ENCODE measurements at regions not wholly inside any gene's neighbourhood (a gene's known extent, or its start where the extent isn't known, plus 50 kb on each side); places are given as distances from the start of the nearest gene placed in this dataset.

DNA sequence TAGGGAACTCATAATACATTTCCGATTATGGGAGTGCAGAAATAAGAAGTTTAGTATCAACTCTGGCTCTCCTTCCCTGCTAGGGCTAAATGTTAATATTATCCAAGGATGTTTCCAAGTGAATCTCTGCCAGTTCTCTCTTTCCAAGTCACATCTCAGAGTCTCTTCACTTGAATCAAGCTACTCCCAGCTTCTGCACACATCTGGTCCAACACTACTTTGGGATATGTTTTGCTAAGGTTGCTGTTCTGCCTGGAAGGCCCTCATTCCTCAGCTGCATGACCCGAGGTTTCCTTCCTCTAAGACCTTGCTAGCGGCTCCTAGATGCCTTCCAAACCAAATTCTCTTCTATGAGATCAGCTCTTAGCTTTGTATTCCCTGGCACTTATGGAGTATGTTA lies 331.8 kb downstream of the GJA1 start:
- DNase-seq (ENCODE audit: low read depth in 1 of 2, low spot score in 1 of 2) (no peak), ATAC-seq (no peak), FAIRE-seq (no peak)
- 56% methylated on average over 3 of the region's 3 CpGs for WGBS (ENCODE audit: missing lambda C conversion rate)
- Histone ChIP-seq H3K27ac (no peak overlapping the region), H3K4me3 (no peak overlapping the region), H3K4me1 (no peaks in the 10 kb centered on the region), H3K9me3 (no peaks in the 10 kb centered on the region), H3K4me2 (no peak overlapping the region)
- ChIA-PET POLR2A (no interaction called here), CTCF (no interaction called here)
- TF ChIP-seq FOSB (CRISPR knock-in tag; IDR thresholded peaks at IDR 0.05) (no peak), TP53 (CRISPR knock-in tag; IDR thresholded peaks at IDR 0.05) (no peak), RFX5 (IDR thresholded peaks at IDR 0.05) (no peak), ZFP36 (IDR thresholded peaks at IDR 0.05; ENCODE audit: borderline replicate concordance, partially characterized antibody) (no peak), NPAS2 (CRISPR knock-in tag; IDR thresholded peaks at IDR 0.05; ENCODE audit: borderline replicate concordance) (no peak), NFE2L2 (conservative IDR thresholded peaks at IDR 0.05; ENCODE audit: low read length) (no peak), ZC3H11A (IDR thresholded peaks at IDR 0.05) (no peak), CHD4 (IDR thresholded peaks at IDR 0.05; ENCODE audit: borderline replicate concordance) (no peak), HOXB5 (CRISPR knock-in tag; IDR thresholded peaks at IDR 0.05) (no peak), ESRRA (IDR thresholded peaks at IDR 0.05; ENCODE audit: borderline replicate concordance, low read length) (no peak), RNF2 (IDR thresholded peaks at IDR 0.05; ENCODE audit: borderline replicate concordance, low read depth) (no peak), JUNB (IDR thresholded peaks at IDR 0.05) (no peak), NR3C1 (IDR thresholded peaks at IDR 0.05) (no peak), RARB (CRISPR knock-in tag; IDR thresholded peaks at IDR 0.05) (no peak), PHF8 (IDR thresholded peaks at IDR 0.05; ENCODE audit: borderline replicate concordance, low read depth) (no peak)
- TF ChIP-seq, protein P1, sequence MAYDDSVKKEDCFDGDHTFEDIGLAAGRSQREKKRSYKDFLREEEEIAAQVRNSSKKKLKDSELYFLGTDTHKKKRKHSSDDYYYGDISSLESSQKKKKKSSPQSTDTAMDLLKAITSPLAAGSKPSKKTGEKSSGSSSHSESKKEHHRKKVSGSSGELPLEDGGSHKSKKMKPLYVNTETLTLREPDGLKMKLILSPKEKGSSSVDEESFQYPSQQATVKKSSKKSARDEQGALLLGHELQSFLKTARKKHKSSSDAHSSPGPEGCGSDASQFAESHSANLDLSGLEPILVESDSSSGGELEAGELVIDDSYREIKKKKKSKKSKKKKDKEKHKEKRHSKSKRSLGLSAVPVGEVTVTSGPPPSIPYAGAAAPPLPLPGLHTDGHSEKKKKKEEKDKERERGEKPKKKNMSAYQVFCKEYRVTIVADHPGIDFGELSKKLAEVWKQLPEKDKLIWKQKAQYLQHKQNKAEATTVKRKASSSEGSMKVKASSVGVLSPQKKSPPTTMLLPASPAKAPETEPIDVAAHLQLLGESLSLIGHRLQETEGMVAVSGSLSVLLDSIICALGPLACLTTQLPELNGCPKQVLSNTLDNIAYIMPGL (CRISPR knock-in tag; IDR thresholded peaks at IDR 0.05; ENCODE audit: borderline replicate concordance): no peak
- TF ChIP-seq, protein P2, sequence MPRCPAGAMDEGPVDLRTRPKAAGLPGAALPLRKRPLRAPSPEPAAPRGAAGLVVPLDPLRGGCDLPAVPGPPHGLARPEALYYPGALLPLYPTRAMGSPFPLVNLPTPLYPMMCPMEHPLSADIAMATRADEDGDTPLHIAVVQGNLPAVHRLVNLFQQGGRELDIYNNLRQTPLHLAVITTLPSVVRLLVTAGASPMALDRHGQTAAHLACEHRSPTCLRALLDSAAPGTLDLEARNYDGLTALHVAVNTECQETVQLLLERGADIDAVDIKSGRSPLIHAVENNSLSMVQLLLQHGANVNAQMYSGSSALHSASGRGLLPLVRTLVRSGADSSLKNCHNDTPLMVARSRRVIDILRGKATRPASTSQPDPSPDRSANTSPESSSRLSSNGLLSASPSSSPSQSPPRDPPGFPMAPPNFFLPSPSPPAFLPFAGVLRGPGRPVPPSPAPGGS (IDR thresholded peaks at IDR 0.05): no peak

DNA sequence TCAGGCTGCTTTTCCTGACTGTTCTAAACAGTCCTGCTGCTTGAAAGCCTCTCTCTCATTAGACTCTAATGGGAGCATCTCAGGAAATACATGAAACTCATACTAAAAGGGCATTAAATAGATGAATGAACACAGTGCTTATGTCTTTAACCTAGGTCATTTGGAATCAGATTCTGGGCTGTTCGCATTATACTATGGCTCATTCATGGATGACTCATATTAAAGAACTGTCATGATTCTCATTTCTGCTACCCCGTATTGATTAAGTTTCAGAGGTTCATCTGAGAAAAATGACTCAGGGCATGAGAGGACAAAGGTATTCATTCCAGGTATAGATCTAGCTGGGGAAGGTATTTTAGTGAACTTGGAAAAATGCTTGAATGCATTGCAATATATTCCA lies 335.5 kb downstream of the GJA1 start:
- Histone ChIP-seq H3K27ac (no peak overlapping the region), H3K4me1 (no peaks in the 10 kb centered on the region), H3K9me3 (no peaks in the 10 kb centered on the region), H3K4me2 (no peak overlapping the region), H3K4me3 (no peak overlapping the region)
- DNase-seq (ENCODE audit: low read depth in 1 of 2, low spot score in 1 of 2): no peak
- no peak for FAIRE-seq
- TF ChIP-seq GATA3 (IDR thresholded peaks at IDR 0.05; ENCODE audit: borderline replicate concordance) (no peak), ESRRA (IDR thresholded peaks at IDR 0.05; ENCODE audit: borderline replicate concordance, low read length) (no peak)
- ATAC-seq: no peak
- ChIA-PET CTCF (interaction anchor here (0.7 kb wide), 1 partner anchor 12 kb away, joined by 3 read pairs; no protein-coding TSS in a partner anchor), POLR2A (no interaction called here)
- 89% methylated on average over 2 of the region's 2 CpGs for WGBS (ENCODE audit: missing lambda C conversion rate)

GRCh38 chr6:121771937-121772720 lies 336.7 kb downstream of the GJA1 start:
- TF ChIP-seq NR3C1 (IDR thresholded peaks at IDR 0.05) (no peak), RCOR1 (IDR thresholded peaks at IDR 0.05; ENCODE audit: low read depth, low read length) (no peak), ZC3H11A (IDR thresholded peaks at IDR 0.05) (no peak), HOXB13 (CRISPR knock-in tag; IDR thresholded peaks at IDR 0.05; ENCODE audit: low read depth) (no peak), HEYL (CRISPR knock-in tag; IDR thresholded peaks at IDR 0.05) (no peak), HES2 (IDR thresholded peaks at IDR 0.05) (no peak)
- TF ChIP-seq, protein P1 (CRISPR knock-in tag; IDR thresholded peaks at IDR 0.05; ENCODE audit: borderline replicate concordance): no peak
- Histone ChIP-seq H3K4me1 (no peaks in the 10 kb centered on the region), H3K27ac (no peak overlapping the region), H3K9me3 (no peaks in the 10 kb centered on the region), H3K4me2 (no peak overlapping the region), H3K4me3 (no peak overlapping the region)
- 79% methylated on average over 4 of the region's 4 CpGs for WGBS (ENCODE audit: missing lambda C conversion rate)
- no peak for DNase-seq (ENCODE audit: low read depth in 1 of 2, low spot score in 1 of 2)
- POLR2A ChIA-PET: interaction anchor here (0.6 kb wide), 1 partner anchor 78 kb away, joined by 5 read pairs; no protein-coding TSS in a partner anchor
- FAIRE-seq: no peak
- no peak for ATAC-seq
- CTCF ChIA-PET: no interaction called here

Measured in A549 (cell line).